Ascending aorta (tissue), 2 donors: ENCODE measurements at regions not wholly inside any gene's neighbourhood (a gene's known extent, or its start where the extent isn't known, plus 50 kb on each side); places are given as distances from the start of the nearest gene placed in this dataset.

Experiments used
- DNase-seq, 2 donors: peaks; one replicate each; pipeline ENCODE4 v3.0.0-alpha.2; 2019; ENCODE audit warnings: low spot score in 2 of 2
- H3K27ac ChIP-seq, 2 donors: fragments of 200-600 bp; sonication (generic); one replicate each; pipeline ENCODE4 v1.5.1; 2016 to 2017; ENCODE audit warnings: mild to moderate bottlenecking in 1 of 2
- H3K27me3 ChIP-seq: fragments of 200-600 bp; sonication (generic); one replicate; pipeline ENCODE4 v1.5.1; 2017
- H3K36me3 ChIP-seq, 2 donors: fragments of 200-600 bp; sonication (generic); one replicate each; pipeline ENCODE4 v1.5.1; 2016
- H3K4me1 ChIP-seq, 2 donors: fragments of 200-600 bp; sonication (generic); one replicate each; pipeline ENCODE4 v1.5.1; 2016 to 2017; ENCODE audit warnings: mild to moderate bottlenecking in 1 of 2
- H3K4me3 ChIP-seq, 2 donors: fragments of 200-600 bp; sonication (generic); one replicate each; pipeline ENCODE4 v1.5.1; 2016 to 2017; ENCODE audit warnings: mild to moderate bottlenecking in 1 of 2
- H3K9me3 ChIP-seq, 2 donors: fragments of 200-600 bp; sonication (generic); one replicate each; pipeline ENCODE4 v1.5.1; 2016
- intact Hi-C: fragments of 100-400 bp; cut with DNase I; formaldehyde crosslinking; loops from one replicate; pipeline ENCODE4 v1.15.1; 2023
- TF ChIP-seq, protein P1 (sequence below), 3 experiments: fragments of 200-600 bp in 2 of 3; fragments of 450-650 bp in 1 of 3; sonication (generic) in 2 of 3; IDR thresholded peaks; one replicate each; pipeline ENCODE4 v1.5.1; 2016 to 2019; ENCODE audit warnings: antibody characterized with exemption in 3 of 3, mild to moderate bottlenecking in 1 of 3, moderate library complexity in 1 of 3

GRCh38 chr2:238548902-238549462 lies 122.3 kb downstream of the ASB1 start:
- Histone ChIP-seq H3K9me3 (peaks cover 0 to 33% of the 10 kb centered on the region in 2 donors), H3K36me3 (no peaks in the 10 kb centered on the region), H3K4me1 (no peaks in the 10 kb centered on the region), H3K27ac (no peak overlapping the region), H3K27me3 (no peaks in the 10 kb centered on the region), H3K4me3 (no peak overlapping the region)
- DNase-seq = no peak
- intact Hi-C loops = no loop called here
- TF ChIP-seq, protein P1, sequence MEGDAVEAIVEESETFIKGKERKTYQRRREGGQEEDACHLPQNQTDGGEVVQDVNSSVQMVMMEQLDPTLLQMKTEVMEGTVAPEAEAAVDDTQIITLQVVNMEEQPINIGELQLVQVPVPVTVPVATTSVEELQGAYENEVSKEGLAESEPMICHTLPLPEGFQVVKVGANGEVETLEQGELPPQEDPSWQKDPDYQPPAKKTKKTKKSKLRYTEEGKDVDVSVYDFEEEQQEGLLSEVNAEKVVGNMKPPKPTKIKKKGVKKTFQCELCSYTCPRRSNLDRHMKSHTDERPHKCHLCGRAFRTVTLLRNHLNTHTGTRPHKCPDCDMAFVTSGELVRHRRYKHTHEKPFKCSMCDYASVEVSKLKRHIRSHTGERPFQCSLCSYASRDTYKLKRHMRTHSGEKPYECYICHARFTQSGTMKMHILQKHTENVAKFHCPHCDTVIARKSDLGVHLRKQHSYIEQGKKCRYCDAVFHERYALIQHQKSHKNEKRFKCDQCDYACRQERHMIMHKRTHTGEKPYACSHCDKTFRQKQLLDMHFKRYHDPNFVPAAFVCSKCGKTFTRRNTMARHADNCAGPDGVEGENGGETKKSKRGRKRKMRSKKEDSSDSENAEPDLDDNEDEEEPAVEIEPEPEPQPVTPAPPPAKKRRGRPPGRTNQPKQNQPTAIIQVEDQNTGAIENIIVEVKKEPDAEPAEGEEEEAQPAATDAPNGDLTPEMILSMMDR (IDR thresholded peaks at IDR 0.05) = no peak

DNA sequence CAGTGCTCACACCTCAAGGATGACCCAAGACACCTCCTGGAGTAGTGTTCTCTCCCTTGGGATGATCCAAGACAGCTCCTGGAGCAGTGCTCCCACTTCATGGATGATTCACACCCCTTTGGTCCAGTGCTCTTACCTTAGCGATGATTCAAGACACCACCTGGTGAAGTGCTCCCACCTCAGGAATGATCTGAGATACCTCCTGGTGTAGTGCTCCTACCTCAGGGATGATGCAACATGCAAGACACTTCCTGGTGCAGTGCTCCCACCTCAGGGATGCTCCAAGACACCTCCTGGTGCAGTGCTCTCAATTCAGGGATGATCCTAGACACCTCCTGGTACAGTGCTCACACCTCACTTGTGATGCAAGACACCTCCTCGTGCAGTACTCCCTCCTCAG lies 123.1 kb downstream of the ASB1 start:
- Histone ChIP-seq H3K27ac (no peak overlapping the region), H3K4me3 (no peak overlapping the region), H3K36me3 (no peaks in the 10 kb centered on the region), H3K27me3 (no peaks in the 10 kb centered on the region), H3K4me1 (no peaks in the 10 kb centered on the region), H3K9me3 (peaks cover 0 to 33% of the 10 kb centered on the region in 2 donors)
- intact Hi-C loops = no loop called here
- no peak for DNase-seq
- TF ChIP-seq, protein P1 (IDR thresholded peaks at IDR 0.05) = no peak

- TF ChIP-seq, protein P1 (IDR thresholded peaks at IDR 0.05) = no peak
- Histone ChIP-seq H3K4me1 (no peaks in the 10 kb centered on the region), H3K36me3 (no peaks in the 10 kb centered on the region), H3K9me3 (peaks cover 0 to 33% of the 10 kb centered on the region in 2 donors), H3K27me3 (no peaks in the 10 kb centered on the region), H3K4me3 (no peak overlapping the region), H3K27ac (no peak overlapping the region)
- no peak for DNase-seq
- intact Hi-C loops = no loop called here
Measured at GRCh38 chr2:238551091-238551490, 124.4 kb downstream of the ASB1 start.

DNA sequence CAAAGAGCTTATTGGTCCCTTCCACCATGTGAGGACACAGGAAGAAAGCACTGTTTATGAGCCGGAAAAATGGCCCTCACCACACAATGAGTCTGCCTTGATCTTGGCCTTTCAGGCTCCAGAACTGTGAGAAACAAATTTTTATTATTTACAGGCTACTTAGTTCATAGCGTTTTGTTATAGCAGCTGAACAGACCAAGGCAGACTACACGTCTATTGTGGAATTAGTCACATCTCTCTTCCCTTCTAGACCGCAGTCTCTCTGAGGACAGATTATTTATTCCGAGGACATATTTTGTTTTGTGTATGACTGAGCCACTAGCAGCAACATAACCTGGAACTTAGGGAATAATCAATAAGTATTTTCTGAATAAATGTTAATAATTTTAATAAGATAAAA lies 125.5 kb downstream of the ASB1 start:
- DNase-seq = no peak
- intact Hi-C loops = no loop called here
- TF ChIP-seq, protein P1 (IDR thresholded peaks at IDR 0.05) = no peak
- Histone ChIP-seq H3K4me1 (no peaks in the 10 kb centered on the region), H3K27me3 (no peaks in the 10 kb centered on the region), H3K27ac (no peak overlapping the region), H3K9me3 (peaks cover 0 to 28% of the 10 kb centered on the region in 2 donors), H3K36me3 (no peaks in the 10 kb centered on the region), H3K4me3 (no peak overlapping the region)

GRCh38 chr2:238553159-238553558 lies 126.4 kb downstream of the ASB1 start:
- intact Hi-C loops = no loop called here

More at GRCh38 chr2:238553159-238553558, 126.4 kb downstream of the ASB1 start:
- TF ChIP-seq, protein P1 (IDR thresholded peaks at IDR 0.05) = no peak
- Histone ChIP-seq H3K36me3 (no peaks in the 10 kb centered on the region), H3K4me3 (no peak overlapping the region), H3K4me1 (no peaks in the 10 kb centered on the region), H3K9me3 (peaks cover 0 to 28% of the 10 kb centered on the region in 2 donors), H3K27me3 (no peaks in the 10 kb centered on the region), H3K27ac (no peak overlapping the region)
- no peak for DNase-seq
